Neural cell (in vitro differentiated cells): ENCODE measurements at regions not wholly inside any gene's neighbourhood (a gene's known extent, or its start where the extent isn't known, plus 50 kb on each side); places are given as distances from the start of the nearest gene placed in this dataset.

ENCODE experiments used
- H2AFZ ChIP-seq: fragments of 200-600, 300-800 bp; sonication (generic), shearing (Covaris generic); 2 replicates; pipeline ENCODE4 v1.6.0; 2014; ENCODE audit warnings: low read depth, mild to moderate bottlenecking, antibody characterized with exemption, low read length, moderate library complexity
- H3F3A ChIP-seq: fragments of 200-600 bp; shearing (Covaris generic); 2 replicates; pipeline ENCODE4 v1.6.1; 2016; ENCODE audit warnings: mild to moderate bottlenecking, moderate library complexity, mixed read lengths, antibody characterized with exemption, low read length; ENCODE audit not compliant: insufficient read depth, poor library complexity, severe bottlenecking
- H3K27ac ChIP-seq: fragments of 200-600, 300-800 bp; sonication (generic), shearing (Covaris generic); 2 replicates; pipeline ENCODE4 v1.5.1; 2014; ENCODE audit warnings: mild to moderate bottlenecking, low read length, moderate library complexity
- H3K27me3 ChIP-seq: fragments of 300-800, 200-600 bp; sonication (generic), shearing (Covaris generic); 2 replicates; pipeline ENCODE4 v1.6.0; 2014; ENCODE audit warnings: mild to moderate bottlenecking, low read depth, low read length, moderate library complexity; ENCODE audit not compliant: insufficient read depth
- H3K36me3 ChIP-seq: fragments of 300-800, 200-600 bp; sonication (generic), shearing (Covaris generic); 2 replicates; pipeline ENCODE4 v1.5.1; 2014; ENCODE audit warnings: mild to moderate bottlenecking, antibody characterized with exemption, low read length, moderate library complexity; ENCODE audit not compliant: insufficient read depth
- H3K4me2 ChIP-seq: fragments of 300-800, 200-600 bp; sonication (generic), shearing (Covaris generic); 2 replicates; pipeline ENCODE4 v1.6.0; 2014; ENCODE audit warnings: mild to moderate bottlenecking, low read length
- H3K4me3 ChIP-seq: fragments of 300-800, 200-600 bp; sonication (generic), shearing (Covaris generic); 2 replicates; pipeline ENCODE4 v1.5.1; 2014; ENCODE audit warnings: mild to moderate bottlenecking, low read length, moderate library complexity
- H3K79me2 ChIP-seq: fragments of 200-600 bp; shearing (Covaris generic); replicated peaks from 2 replicates; pipeline ENCODE4 v1.6.0; 2014; ENCODE audit warnings: mild to moderate bottlenecking, low read length, moderate library complexity; ENCODE audit not compliant: insufficient read depth
- H3K9ac ChIP-seq: fragments of 300-800, 200-600 bp; sonication (generic), shearing (Covaris generic); 2 replicates; pipeline ENCODE4 v1.6.1; 2016; ENCODE audit warnings: mild to moderate bottlenecking, low read length, mixed read lengths
- H3K9me2 ChIP-seq: fragments of 200-600 bp; shearing (Covaris generic); 2 replicates; pipeline ENCODE4 v1.6.1; 2016; ENCODE audit warnings: mild to moderate bottlenecking, low read length, mixed read lengths; ENCODE audit not compliant: insufficient read depth
- H3K9me3 ChIP-seq: fragments of 200-600, 300-800 bp; sonication (generic), shearing (Covaris generic); 2 replicates; pipeline ENCODE4 v1.6.1; 2016; ENCODE audit warnings: mild to moderate bottlenecking, mixed run types, low read length, moderate library complexity, mixed read lengths
- H4K20me1 ChIP-seq: fragments of 200-600 bp; shearing (Covaris generic); 2 replicates; pipeline ENCODE4 v1.6.1; 2016; ENCODE audit warnings: mild to moderate bottlenecking, mixed run types; ENCODE audit not compliant: insufficient read depth
- CTCF ChIP-seq: fragments of 450-650 bp; IDR thresholded peaks from 2 replicates; pipeline ENCODE4 v1.5.1; 2014; ENCODE audit warnings: antibody characterized with exemption, mild to moderate bottlenecking, moderate library complexity; ENCODE audit not compliant: poor library complexity, severe bottlenecking
- EP300 ChIP-seq: fragments of 450-650 bp; conservative IDR thresholded peaks from 2 replicates; pipeline ENCODE4 v1.6.1; 2014; ENCODE audit warnings: antibody characterized with exemption, mild to moderate bottlenecking, moderate library complexity; ENCODE audit not compliant: poor library complexity, severe bottlenecking
- EZH2 ChIP-seq: fragments of 200-600, 300-800 bp; shearing (Covaris generic), sonication (generic); IDR thresholded peaks from 2 replicates; pipeline ENCODE4 v1.6.1; 2014; ENCODE audit warnings: antibody characterized with exemption, low read length, borderline replicate concordance, mild to moderate bottlenecking; ENCODE audit not compliant: insufficient read depth, poor library complexity, severe bottlenecking
- MXI1 ChIP-seq: fragments of 450-650 bp; conservative IDR thresholded peaks from 2 replicates; pipeline ENCODE4 v1.6.1; 2014; ENCODE audit warnings: antibody characterized with exemption, mild to moderate bottlenecking; ENCODE audit not compliant: poor library complexity, severe bottlenecking
- POLR2AphosphoS5 ChIP-seq: IDR thresholded peaks from 2 replicates; pipeline ENCODE4 v1.6.1; 2012
- RAD21 ChIP-seq: fragments of 450-650 bp; conservative IDR thresholded peaks from 2 replicates; pipeline ENCODE4 v1.6.1; 2014; ENCODE audit warnings: antibody characterized with exemption, mild to moderate bottlenecking, moderate library complexity
- SMC3 ChIP-seq: fragments of 450-650 bp; conservative IDR thresholded peaks from 2 replicates; pipeline ENCODE4 v1.6.1; 2014; ENCODE audit warnings: antibody characterized with exemption, mild to moderate bottlenecking, moderate library complexity; ENCODE audit not compliant: poor library complexity
- TAF1 ChIP-seq: IDR thresholded peaks from 2 replicates; pipeline ENCODE4 v1.6.1; 2012; ENCODE audit warnings: low read depth
- TF ChIP-seq, protein P1 (sequence below): IDR thresholded peaks from 2 replicates; pipeline ENCODE4 v1.6.1; 2012; ENCODE audit warnings: borderline replicate concordance

- no peaks in the 10 kb centered on the region for H3F3A ChIP-seq
- no peak overlapping the region for H3K4me2 ChIP-seq
These were observed 115.0 kb downstream of the ADAM29 start for GRCh38 chr4:175033162-175033561.

GRCh38 chr4:175034007-175034406, 115.8 kb downstream of the ADAM29 start:
- Histone ChIP-seq H3K79me2 (no peaks in the 10 kb centered on the region), H3K36me3 (no peaks in the 10 kb centered on the region), H3K27me3 (no peaks in the 10 kb centered on the region), H3K27ac (no peak overlapping the region), H3K4me2 (no peak overlapping the region), H4K20me1 (no peaks in the 10 kb centered on the region), H3K9me2 (no peaks in the 10 kb centered on the region), H3K9ac (no peak overlapping the region), H3F3A (no peaks in the 10 kb centered on the region), H3K4me3 (no peak overlapping the region), H3K9me3 (no peaks in the 10 kb centered on the region), H2AFZ (no peak overlapping the region)
- TF ChIP-seq RAD21 (no peak), EZH2 (no peak)

More at GRCh38 chr4:175033162-175033561, 115.0 kb downstream of the ADAM29 start:
- no peaks in the 10 kb centered on the region for H4K20me1 ChIP-seq
- TF ChIP-seq EP300 (no peak), MXI1 (no peak), RAD21 (no peak), SMC3 (no peak), TAF1 (no peak), POLR2AphosphoS5 (no peak), EZH2 (no peak), CTCF (no peak)
- TF ChIP-seq, protein P1, sequence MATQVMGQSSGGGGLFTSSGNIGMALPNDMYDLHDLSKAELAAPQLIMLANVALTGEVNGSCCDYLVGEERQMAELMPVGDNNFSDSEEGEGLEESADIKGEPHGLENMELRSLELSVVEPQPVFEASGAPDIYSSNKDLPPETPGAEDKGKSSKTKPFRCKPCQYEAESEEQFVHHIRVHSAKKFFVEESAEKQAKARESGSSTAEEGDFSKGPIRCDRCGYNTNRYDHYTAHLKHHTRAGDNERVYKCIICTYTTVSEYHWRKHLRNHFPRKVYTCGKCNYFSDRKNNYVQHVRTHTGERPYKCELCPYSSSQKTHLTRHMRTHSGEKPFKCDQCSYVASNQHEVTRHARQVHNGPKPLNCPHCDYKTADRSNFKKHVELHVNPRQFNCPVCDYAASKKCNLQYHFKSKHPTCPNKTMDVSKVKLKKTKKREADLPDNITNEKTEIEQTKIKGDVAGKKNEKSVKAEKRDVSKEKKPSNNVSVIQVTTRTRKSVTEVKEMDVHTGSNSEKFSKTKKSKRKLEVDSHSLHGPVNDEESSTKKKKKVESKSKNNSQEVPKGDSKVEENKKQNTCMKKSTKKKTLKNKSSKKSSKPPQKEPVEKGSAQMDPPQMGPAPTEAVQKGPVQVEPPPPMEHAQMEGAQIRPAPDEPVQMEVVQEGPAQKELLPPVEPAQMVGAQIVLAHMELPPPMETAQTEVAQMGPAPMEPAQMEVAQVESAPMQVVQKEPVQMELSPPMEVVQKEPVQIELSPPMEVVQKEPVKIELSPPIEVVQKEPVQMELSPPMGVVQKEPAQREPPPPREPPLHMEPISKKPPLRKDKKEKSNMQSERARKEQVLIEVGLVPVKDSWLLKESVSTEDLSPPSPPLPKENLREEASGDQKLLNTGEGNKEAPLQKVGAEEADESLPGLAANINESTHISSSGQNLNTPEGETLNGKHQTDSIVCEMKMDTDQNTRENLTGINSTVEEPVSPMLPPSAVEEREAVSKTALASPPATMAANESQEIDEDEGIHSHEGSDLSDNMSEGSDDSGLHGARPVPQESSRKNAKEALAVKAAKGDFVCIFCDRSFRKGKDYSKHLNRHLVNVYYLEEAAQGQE = no peak
- no peaks in the 10 kb centered on the region for H3K9me3 ChIP-seq
- H3K9ac ChIP-seq = no peak overlapping the region
- H3K4me3 ChIP-seq = no peak overlapping the region
- H3K27me3 ChIP-seq = no peaks in the 10 kb centered on the region
- H3K79me2 ChIP-seq = no peaks in the 10 kb centered on the region
- H3K36me3 ChIP-seq = no peaks in the 10 kb centered on the region
- H3K27ac ChIP-seq = no peak overlapping the region
- H2AFZ ChIP-seq = no peak overlapping the region
- no peaks in the 10 kb centered on the region for H3K9me2 ChIP-seq
